BJ (cell line): ENCODE measurements at regions not wholly inside any gene's neighbourhood (a gene's known extent, or its start where the extent isn't known, plus 50 kb on each side); places are given as distances from the start of the nearest gene placed in this dataset.

Source experiments
- CTCF ChIA-PET: fragments of 350-600 bp; formaldehyde crosslinking; extraction: SDS; loops from one replicate; lab custom pipeline; 2021; ENCODE audit warnings: antibody characterized with exemption, inconsistent platforms; lab: Yijun Ruan, JAX
- POLR2A ChIA-PET: fragments of 300-600 bp; sonication (Branson Sonifier 250); formaldehyde crosslinking; extraction: SDS; loops from one replicate; lab custom pipeline; 2021; ENCODE audit warnings: antibody characterized with exemption; lab: Charles Lee
- DNase-seq: peaks from one replicate; pipeline ENCODE4 v3.0.0-alpha.2; 2011; ENCODE audit warnings: low read depth
- H3K27me3 ChIP-seq: 2 replicates; pipeline ENCODE4 v1.6.0; 2011; ENCODE audit warnings: low read length; ENCODE audit not compliant: control insufficient read depth, insufficient read depth
- H3K36me3 ChIP-seq: 2 replicates; pipeline ENCODE4 v1.5.1; 2011; ENCODE audit warnings: low read length; ENCODE audit not compliant: control insufficient read depth, insufficient read depth
- H3K4me3 ChIP-seq: 2 replicates; pipeline ENCODE4 v1.5.1; 2011; ENCODE audit warnings: low read depth, mild to moderate bottlenecking, control low read depth, low read length
- TF ChIP-seq, protein P1 (sequence below): IDR thresholded peaks from 2 replicates; pipeline ENCODE4 v1.5.1; 2011; ENCODE audit warnings: low read depth, mild to moderate bottlenecking, control low read depth, inconsistent platforms, low read length, moderate library complexity; ENCODE audit not compliant: insufficient read depth

DNA sequence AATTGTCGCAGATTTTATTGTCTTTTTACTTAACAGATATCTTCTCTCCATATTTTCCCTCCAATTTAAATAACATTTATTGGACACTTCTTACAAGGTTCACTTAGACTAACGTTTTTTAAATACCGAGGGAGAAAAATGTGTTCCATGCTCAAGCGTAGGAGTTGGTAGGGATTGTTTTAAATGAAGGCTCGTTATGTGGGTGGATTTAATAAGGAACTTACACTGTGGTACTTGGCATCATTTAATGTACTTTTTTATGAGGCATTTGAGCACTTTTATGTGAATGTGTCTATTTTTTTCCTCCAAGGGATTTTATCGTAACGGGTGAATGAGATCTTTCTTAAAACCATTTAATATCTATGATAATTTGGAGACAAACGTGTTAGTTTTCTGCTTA is 125.0 kb upstream of the MTHFD1L start:
- H3K36me3 ChIP-seq, result no peaks in the 10 kb centered on the region
- H3K27me3 ChIP-seq, result no peaks in the 10 kb centered on the region
- POLR2A ChIA-PET, result no interaction called here
- TF ChIP-seq, protein P1, sequence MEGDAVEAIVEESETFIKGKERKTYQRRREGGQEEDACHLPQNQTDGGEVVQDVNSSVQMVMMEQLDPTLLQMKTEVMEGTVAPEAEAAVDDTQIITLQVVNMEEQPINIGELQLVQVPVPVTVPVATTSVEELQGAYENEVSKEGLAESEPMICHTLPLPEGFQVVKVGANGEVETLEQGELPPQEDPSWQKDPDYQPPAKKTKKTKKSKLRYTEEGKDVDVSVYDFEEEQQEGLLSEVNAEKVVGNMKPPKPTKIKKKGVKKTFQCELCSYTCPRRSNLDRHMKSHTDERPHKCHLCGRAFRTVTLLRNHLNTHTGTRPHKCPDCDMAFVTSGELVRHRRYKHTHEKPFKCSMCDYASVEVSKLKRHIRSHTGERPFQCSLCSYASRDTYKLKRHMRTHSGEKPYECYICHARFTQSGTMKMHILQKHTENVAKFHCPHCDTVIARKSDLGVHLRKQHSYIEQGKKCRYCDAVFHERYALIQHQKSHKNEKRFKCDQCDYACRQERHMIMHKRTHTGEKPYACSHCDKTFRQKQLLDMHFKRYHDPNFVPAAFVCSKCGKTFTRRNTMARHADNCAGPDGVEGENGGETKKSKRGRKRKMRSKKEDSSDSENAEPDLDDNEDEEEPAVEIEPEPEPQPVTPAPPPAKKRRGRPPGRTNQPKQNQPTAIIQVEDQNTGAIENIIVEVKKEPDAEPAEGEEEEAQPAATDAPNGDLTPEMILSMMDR, result no peak
- DNase-seq, result no peak
- no peak overlapping the region for H3K4me3 ChIP-seq
- CTCF ChIA-PET, result no interaction called here

DNA sequence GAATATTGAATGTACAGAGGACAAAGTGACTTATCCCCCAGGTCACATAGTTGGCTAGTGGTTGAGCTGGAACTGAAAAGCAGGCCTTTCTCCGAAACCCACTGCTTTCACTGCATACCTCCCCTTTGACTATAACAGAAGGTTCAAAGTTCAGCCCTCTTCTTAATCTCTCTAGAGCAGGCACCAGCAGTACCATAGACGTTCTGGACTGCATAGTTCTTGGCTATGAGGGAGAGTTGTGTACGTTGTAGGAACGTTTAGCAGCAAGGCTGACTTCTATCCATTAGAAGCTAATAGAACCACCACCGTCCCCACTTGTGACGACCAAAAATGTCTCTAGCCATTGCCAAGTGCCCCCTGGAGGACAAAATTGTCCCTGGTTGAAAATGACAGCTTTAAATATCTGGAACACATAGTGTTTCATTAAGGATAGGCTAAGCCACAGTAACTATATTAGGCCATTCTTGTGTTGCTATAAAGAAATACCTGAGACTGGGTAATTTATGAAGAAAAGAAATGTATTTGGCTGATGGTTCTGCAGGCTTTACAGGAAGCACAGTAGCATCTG is 123.8 kb upstream of the MTHFD1L start:
- CTCF ChIA-PET, result interaction anchor here (0.7 to 0.8 kb wide), 2 partner anchors 41 to 323 kb away, joined by 3 to 4 read pairs; no protein-coding TSS in a partner anchor
- Histone ChIP-seq H3K4me3 (no peak overlapping the region), H3K36me3 (no peaks in the 10 kb centered on the region), H3K27me3 (no peaks in the 10 kb centered on the region)
- no peak for DNase-seq
- TF ChIP-seq, protein P1, result 0 out of 2 replicates have a peak, but pooled peaks have one; percentile 17
- POLR2A ChIA-PET, result no interaction called here

DNA sequence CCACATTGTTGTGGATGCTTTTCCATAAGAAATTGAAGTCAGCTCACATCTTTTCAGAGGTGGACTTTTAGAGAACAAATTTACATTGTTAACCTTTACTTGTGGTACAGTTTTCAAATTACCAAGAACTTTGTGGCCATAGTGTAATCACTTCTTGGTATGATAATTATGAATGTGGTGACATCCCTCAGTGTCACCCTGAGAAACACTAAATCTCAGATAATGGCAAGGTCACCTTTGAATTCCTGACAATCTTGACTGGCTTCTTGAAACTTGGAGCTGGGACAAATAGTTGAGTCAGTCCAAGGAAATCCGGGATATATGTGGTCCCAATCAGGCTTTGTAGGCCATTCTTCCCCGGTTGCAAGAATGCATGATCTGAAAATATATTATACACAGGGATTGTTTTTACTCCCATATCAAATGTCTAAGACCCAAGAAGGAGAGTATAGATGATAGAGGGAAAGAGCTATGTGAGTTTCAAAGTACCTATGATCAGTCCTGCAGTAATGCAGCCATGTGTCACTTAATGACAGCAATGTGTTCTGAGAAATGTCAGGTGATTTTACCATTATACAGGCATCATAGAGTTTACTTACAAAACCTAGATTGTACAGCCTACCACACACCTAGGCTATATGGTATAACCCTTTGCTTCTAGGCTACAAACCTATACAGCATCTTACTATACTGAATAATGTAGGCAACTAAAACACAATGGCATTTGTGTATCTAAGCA is 120.8 kb upstream of the MTHFD1L start:
- no peaks in the 10 kb centered on the region for H3K27me3 ChIP-seq
- H3K36me3 ChIP-seq, result no peaks in the 10 kb centered on the region
- H3K4me3 ChIP-seq, result no peak overlapping the region
- TF ChIP-seq, protein P1, result no peak
- DNase-seq, result no peak
- ChIA-PET CTCF (no interaction called here), POLR2A (no interaction called here)

DNA sequence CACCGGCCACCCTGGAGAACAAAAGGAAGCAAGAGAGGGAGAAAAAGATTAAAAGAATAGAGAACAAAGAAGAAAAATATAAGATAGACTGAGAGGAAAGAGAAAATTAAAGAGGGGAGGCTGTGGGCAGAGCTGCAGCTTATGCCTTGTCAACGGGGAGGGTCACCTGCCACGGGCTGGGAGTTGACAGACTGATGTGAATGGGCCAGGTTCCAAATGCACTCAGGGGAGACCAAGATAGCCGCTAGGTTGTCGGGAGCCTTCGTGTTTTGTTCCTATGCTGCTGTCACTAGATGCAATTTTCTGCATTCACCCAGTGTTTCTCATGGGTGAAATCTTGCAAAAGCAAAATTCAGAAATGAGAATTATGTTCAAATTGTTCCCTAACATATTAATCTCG is 119.6 kb upstream of the MTHFD1L start:
- no peak for DNase-seq
- ChIA-PET CTCF (interaction anchor here (0.6 kb wide), 1 partner anchor 16 kb away, joined by 4 read pairs; no protein-coding TSS in a partner anchor), POLR2A (no interaction called here)
- H3K36me3 ChIP-seq, result no peaks in the 10 kb centered on the region
- H3K4me3 ChIP-seq, result no peak overlapping the region
- TF ChIP-seq, protein P1, result no peak
- no peaks in the 10 kb centered on the region for H3K27me3 ChIP-seq

DNA sequence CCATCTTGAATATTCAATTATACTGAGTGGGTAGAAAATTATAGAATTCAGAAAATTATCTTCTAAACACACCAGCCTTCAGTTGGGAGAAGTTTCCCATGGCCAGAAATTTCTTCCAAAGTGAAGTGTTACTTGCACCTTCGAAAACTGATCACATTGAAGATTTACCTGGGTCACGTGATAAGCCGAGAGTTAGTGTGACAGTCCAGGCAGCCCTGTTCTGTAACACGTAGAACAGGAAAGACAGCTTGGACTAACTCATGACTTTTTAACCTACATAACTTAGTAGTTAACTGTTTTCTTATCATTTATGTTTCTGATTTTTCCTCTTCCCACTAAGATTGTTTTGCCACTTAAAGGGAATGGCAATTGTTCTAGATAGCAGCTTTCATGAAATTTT is 118.3 kb upstream of the MTHFD1L start:
- ChIA-PET CTCF (interaction anchor here (0.8 kb wide), 1 partner anchor 21 kb away, joined by 3 read pairs; no protein-coding TSS in a partner anchor), POLR2A (no interaction called here)
- TF ChIP-seq, protein P1, result no peak
- no peak overlapping the region for H3K4me3 ChIP-seq
- no peaks in the 10 kb centered on the region for H3K27me3 ChIP-seq
- DNase-seq, result no peak
- no peaks in the 10 kb centered on the region for H3K36me3 ChIP-seq
